Mammary epithelial cell (primary cell): ENCODE measurements at regions not wholly inside any gene's neighbourhood (a gene's known extent, or its start where the extent isn't known, plus 50 kb on each side); places are given as distances from the start of the nearest gene placed in this dataset.

Source experiments
- EZH2 ChIP-seq: IDR thresholded peaks from 2 replicates; pipeline ENCODE4 v1.6.1; 2012; ENCODE audit warnings: low read length, inconsistent platforms, borderline replicate concordance
- TF ChIP-seq, protein P1 (sequence below), 2 donors: IDR thresholded peaks in 1 of 2; conservative IDR thresholded peaks in 1 of 2; 2 replicates each; pipeline ENCODE4 v1.5.1; 2011 to 2012; ENCODE audit warnings: inconsistent platforms in 2 of 2, low read length in 2 of 2, mild to moderate bottlenecking in 2 of 2, control low read depth in 1 of 2, low read depth in 1 of 2; ENCODE audit not compliant: insufficient read depth in 1 of 2; ENCODE audit errors: extremely low read depth in 1 of 2

DNA sequence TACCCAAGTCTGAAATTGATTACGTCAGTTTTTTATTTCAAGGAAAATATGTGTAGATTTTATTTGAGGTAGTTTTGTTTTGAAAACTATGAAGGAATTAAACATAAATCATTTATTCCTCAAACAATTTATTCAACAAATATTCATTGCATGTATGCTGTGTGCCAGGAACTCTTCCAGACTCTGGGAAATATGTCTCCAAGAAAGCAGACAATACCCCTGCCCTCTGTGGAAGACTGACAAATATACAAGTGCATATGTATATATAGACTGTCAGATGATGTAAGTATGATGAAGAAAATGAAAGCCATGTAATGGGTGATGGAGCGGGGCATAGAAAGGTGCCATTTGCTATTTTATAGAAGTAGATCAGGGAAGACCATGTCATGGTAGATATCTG is 889.5 kb downstream of the USP25 start:
- TF ChIP-seq, protein P1, sequence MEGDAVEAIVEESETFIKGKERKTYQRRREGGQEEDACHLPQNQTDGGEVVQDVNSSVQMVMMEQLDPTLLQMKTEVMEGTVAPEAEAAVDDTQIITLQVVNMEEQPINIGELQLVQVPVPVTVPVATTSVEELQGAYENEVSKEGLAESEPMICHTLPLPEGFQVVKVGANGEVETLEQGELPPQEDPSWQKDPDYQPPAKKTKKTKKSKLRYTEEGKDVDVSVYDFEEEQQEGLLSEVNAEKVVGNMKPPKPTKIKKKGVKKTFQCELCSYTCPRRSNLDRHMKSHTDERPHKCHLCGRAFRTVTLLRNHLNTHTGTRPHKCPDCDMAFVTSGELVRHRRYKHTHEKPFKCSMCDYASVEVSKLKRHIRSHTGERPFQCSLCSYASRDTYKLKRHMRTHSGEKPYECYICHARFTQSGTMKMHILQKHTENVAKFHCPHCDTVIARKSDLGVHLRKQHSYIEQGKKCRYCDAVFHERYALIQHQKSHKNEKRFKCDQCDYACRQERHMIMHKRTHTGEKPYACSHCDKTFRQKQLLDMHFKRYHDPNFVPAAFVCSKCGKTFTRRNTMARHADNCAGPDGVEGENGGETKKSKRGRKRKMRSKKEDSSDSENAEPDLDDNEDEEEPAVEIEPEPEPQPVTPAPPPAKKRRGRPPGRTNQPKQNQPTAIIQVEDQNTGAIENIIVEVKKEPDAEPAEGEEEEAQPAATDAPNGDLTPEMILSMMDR (conservative IDR thresholded peaks at IDR 0.05 in 1 of 2, IDR thresholded peaks at IDR 0.05 in 1 of 2; ENCODE audit: extremely low read depth in 1 of 2, insufficient read depth in 1 of 2, low read depth in 1 of 2, low read length in 2 of 2): no peak
- TF ChIP-seq EZH2: no peak
